ENCODE measurements at regions not wholly inside any gene's neighbourhood (a gene's known extent, or its start where the extent isn't known, plus 50 kb on each side); places are given as distances from the start of the nearest gene placed in this dataset.

- TF ChIP-seq CTCF (IDR thresholded peaks at IDR 0.05) = no peak
- no peak for DNase-seq
- Histone ChIP-seq H3K4me3 (no peak overlapping the region), H3K27ac (no peak overlapping the region), H3K36me3 (no peaks in the 10 kb centered on the region), H3K9me3 (no peaks in the 10 kb centered on the region), H3K4me1 (no peaks in the 10 kb centered on the region), H3K27me3 (no peaks in the 10 kb centered on the region)
- ATAC-seq = no peak
- intact Hi-C loops (cut with DNase I) = no loop called here
Observed at GRCh38 chr3:102599819-102600576, 165.2 kb downstream of the ZPLD1 start.

- intact Hi-C loops (cut with DNase I) = no loop called here
- no peak for DNase-seq
- no peak for TF ChIP-seq CTCF (IDR thresholded peaks at IDR 0.05)
Observed at GRCh38 chr3:102605153-102605552, 170.3 kb downstream of the ZPLD1 start.

GRCh38 chr3:102608875-102609274 lies 174.1 kb downstream of the ZPLD1 start:
- no peak for DNase-seq
- Histone ChIP-seq H3K27me3 (no peaks in the 10 kb centered on the region), H3K9me3 (no peaks in the 10 kb centered on the region), H3K27ac (no peak overlapping the region), H3K36me3 (no peaks in the 10 kb centered on the region), H3K4me3 (no peak overlapping the region), H3K4me1 (no peaks in the 10 kb centered on the region)
- intact Hi-C loops (cut with DNase I) = no loop called here
- TF ChIP-seq CTCF (IDR thresholded peaks at IDR 0.05) = no peak
- ATAC-seq = no peak

More at GRCh38 chr3:102605153-102605552, 170.3 kb downstream of the ZPLD1 start:
- Histone ChIP-seq H3K9me3 (no peaks in the 10 kb centered on the region), H3K36me3 (no peaks in the 10 kb centered on the region), H3K4me3 (no peak overlapping the region), H3K27me3 (no peaks in the 10 kb centered on the region), H3K27ac (no peak overlapping the region), H3K4me1 (no peaks in the 10 kb centered on the region)
- ATAC-seq = no peak

GRCh38 chr3:102614021-102614569 lies 179.3 kb downstream of the ZPLD1 start:
- Histone ChIP-seq H3K9me3 (no peaks in the 10 kb centered on the region), H3K27ac (no peak overlapping the region), H3K4me1 (no peaks in the 10 kb centered on the region), H3K27me3 (no peaks in the 10 kb centered on the region), H3K36me3 (no peaks in the 10 kb centered on the region), H3K4me3 (no peak overlapping the region)
- no peak for ATAC-seq
- intact Hi-C loops (cut with DNase I) = no loop called here
- no peak for TF ChIP-seq CTCF (IDR thresholded peaks at IDR 0.05)
- DNase-seq = no peak

GRCh38 chr3:102614585-102614984 lies 179.8 kb downstream of the ZPLD1 start:
- DNase-seq = no peak
- H3K27me3 ChIP-seq = no peaks in the 10 kb centered on the region
- no peaks in the 10 kb centered on the region for H3K36me3 ChIP-seq
- no peak for ATAC-seq
- no peaks in the 10 kb centered on the region for H3K9me3 ChIP-seq
- H3K4me1 ChIP-seq = no peaks in the 10 kb centered on the region
- no peak for TF ChIP-seq CTCF (IDR thresholded peaks at IDR 0.05)
- intact Hi-C loops (cut with DNase I) = no loop called here
- H3K4me3 ChIP-seq = no peak overlapping the region
- H3K27ac ChIP-seq = no peak overlapping the region

All from upper lobe of right lung (tissue), 1 donor.